ENCODE measurements at regions not wholly inside any gene's neighbourhood (a gene's known extent, or its start where the extent isn't known, plus 50 kb on each side); places are given as distances from the start of the nearest gene placed in this dataset.

DNA sequence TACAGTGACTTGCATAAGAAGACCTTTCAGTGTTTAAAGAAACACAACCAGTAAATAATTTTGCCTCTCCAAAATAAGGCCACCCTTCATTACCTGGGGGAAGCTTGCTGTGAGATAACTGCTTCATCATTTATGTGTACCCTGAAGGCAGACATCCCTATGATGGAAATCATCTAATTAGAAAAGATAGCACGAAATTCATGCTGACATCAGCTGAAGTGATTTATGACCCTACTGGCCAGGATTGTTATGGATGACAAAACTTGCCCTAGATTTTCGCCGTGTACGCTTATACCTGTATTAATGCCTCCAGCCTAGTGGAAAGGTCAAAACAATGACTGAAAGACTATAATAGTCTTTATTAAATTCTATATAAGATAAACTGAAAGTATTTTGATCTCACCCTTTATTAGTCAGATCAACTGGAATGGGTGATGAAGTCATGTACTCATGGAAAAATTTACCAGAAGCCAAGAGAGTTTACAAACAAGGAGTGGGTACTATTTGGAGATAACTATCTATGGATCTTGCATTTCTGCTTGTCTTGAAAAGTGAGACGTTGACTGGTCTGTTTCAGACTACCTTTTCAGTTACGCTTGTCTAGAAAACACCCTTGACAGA lies 114.2 kb downstream of the PPP1R3A start:
- no peaks in the 10 kb centered on the region for H3K4me1 ChIP-seq (ENCODE audit: control insufficient read depth, insufficient read depth, low read length)
- H3K36me3 ChIP-seq (ENCODE audit: control insufficient read depth, insufficient read depth, low read length) = no peaks in the 10 kb centered on the region
- no peaks in the 10 kb centered on the region for H3K9me3 ChIP-seq (ENCODE audit: control insufficient read depth, insufficient read depth, low read depth, low read length)
- no peak overlapping the region for H3K9ac ChIP-seq (ENCODE audit: low read length)
- no peak overlapping the region for H3K27ac ChIP-seq (ENCODE audit: low read depth, low read length)
- H3K27me3 ChIP-seq (ENCODE audit: control insufficient read depth, insufficient read depth, low read length) = no peaks in the 10 kb centered on the region
- no peak overlapping the region for H3K4me3 ChIP-seq (ENCODE audit: low read depth, low read length)

- no peaks in the 10 kb centered on the region for H3K27me3 ChIP-seq (ENCODE audit: control insufficient read depth, insufficient read depth, low read length)
- no peaks in the 10 kb centered on the region for H3K36me3 ChIP-seq (ENCODE audit: control insufficient read depth, insufficient read depth, low read length)
- H3K9me3 ChIP-seq (ENCODE audit: control insufficient read depth, insufficient read depth, low read depth, low read length) = no peaks in the 10 kb centered on the region
- H3K4me1 ChIP-seq (ENCODE audit: control insufficient read depth, insufficient read depth, low read length) = no peaks in the 10 kb centered on the region
- no peak overlapping the region for H3K27ac ChIP-seq (ENCODE audit: low read depth, low read length)
- no peak overlapping the region for H3K9ac ChIP-seq (ENCODE audit: low read length)
- H3K4me3 ChIP-seq (ENCODE audit: low read depth, low read length) = no peak overlapping the region
These were observed 117.1 kb downstream of the PPP1R3A start for GRCh38 chr7:113801751-113802150.

DNA sequence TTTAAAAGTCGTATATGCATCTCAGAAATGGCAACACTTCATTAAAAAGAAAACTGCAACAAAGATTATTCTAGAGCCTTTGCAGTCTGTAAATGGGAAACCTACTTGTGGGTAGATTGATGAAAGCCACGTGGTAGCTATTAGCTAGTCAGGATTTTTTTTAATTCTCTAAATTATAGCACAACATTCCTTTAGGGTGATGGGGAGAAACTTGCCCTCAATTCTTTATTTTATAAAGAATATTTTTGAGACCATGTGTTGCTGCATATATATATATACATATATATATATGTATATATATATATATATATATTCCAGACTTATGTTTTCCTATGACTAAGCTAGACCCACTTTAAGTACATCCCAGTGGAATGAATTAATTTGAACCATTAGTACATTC lies 118.0 kb downstream of the PPP1R3A start:
- Histone ChIP-seq H3K9ac (ENCODE audit: low read length) (no peak overlapping the region), H3K36me3 (ENCODE audit: control insufficient read depth, insufficient read depth, low read length) (no peaks in the 10 kb centered on the region), H3K4me1 (ENCODE audit: control insufficient read depth, insufficient read depth, low read length) (no peaks in the 10 kb centered on the region), H3K27ac (ENCODE audit: low read depth, low read length) (no peak overlapping the region), H3K27me3 (ENCODE audit: control insufficient read depth, insufficient read depth, low read length) (no peaks in the 10 kb centered on the region), H3K4me3 (ENCODE audit: low read depth, low read length) (no peak overlapping the region), H3K9me3 (ENCODE audit: control insufficient read depth, insufficient read depth, low read depth, low read length) (no peaks in the 10 kb centered on the region)

GRCh38 chr7:113799896-113800295 lies 118.9 kb downstream of the PPP1R3A start:
- Histone ChIP-seq H3K4me1 (ENCODE audit: control insufficient read depth, insufficient read depth, low read length) (no peaks in the 10 kb centered on the region), H3K9ac (ENCODE audit: low read length) (no peak overlapping the region), H3K9me3 (ENCODE audit: control insufficient read depth, insufficient read depth, low read depth, low read length) (no peaks in the 10 kb centered on the region), H3K4me3 (ENCODE audit: low read depth, low read length) (no peak overlapping the region), H3K27me3 (ENCODE audit: control insufficient read depth, insufficient read depth, low read length) (no peaks in the 10 kb centered on the region), H3K36me3 (ENCODE audit: control insufficient read depth, insufficient read depth, low read length) (no peaks in the 10 kb centered on the region), H3K27ac (ENCODE audit: low read depth, low read length) (no peak overlapping the region)

GRCh38 chr7:113797420-113798010 lies 121.3 kb downstream of the PPP1R3A start:
- H3K4me3 ChIP-seq (ENCODE audit: low read depth, low read length) = no peak overlapping the region
- H3K4me1 ChIP-seq (ENCODE audit: control insufficient read depth, insufficient read depth, low read length) = no peaks in the 10 kb centered on the region
- no peaks in the 10 kb centered on the region for H3K9me3 ChIP-seq (ENCODE audit: control insufficient read depth, insufficient read depth, low read depth, low read length)
- H3K27ac ChIP-seq (ENCODE audit: low read depth, low read length) = no peak overlapping the region
- no peaks in the 10 kb centered on the region for H3K36me3 ChIP-seq (ENCODE audit: control insufficient read depth, insufficient read depth, low read length)
- no peaks in the 10 kb centered on the region for H3K27me3 ChIP-seq (ENCODE audit: control insufficient read depth, insufficient read depth, low read length)
- H3K9ac ChIP-seq (ENCODE audit: low read length) = no peak overlapping the region

GRCh38 chr7:113796557-113796956 lies 122.3 kb downstream of the PPP1R3A start:
- Histone ChIP-seq H3K9me3 (ENCODE audit: control insufficient read depth, insufficient read depth, low read depth, low read length) (no peaks in the 10 kb centered on the region), H3K27me3 (ENCODE audit: control insufficient read depth, insufficient read depth, low read length) (no peaks in the 10 kb centered on the region), H3K9ac (ENCODE audit: low read length) (no peak overlapping the region), H3K36me3 (ENCODE audit: control insufficient read depth, insufficient read depth, low read length) (no peaks in the 10 kb centered on the region), H3K27ac (ENCODE audit: low read depth, low read length) (no peak overlapping the region), H3K4me3 (ENCODE audit: low read depth, low read length) (no peak overlapping the region), H3K4me1 (ENCODE audit: control insufficient read depth, insufficient read depth, low read length) (no peaks in the 10 kb centered on the region)

- Histone ChIP-seq H3K4me3 (ENCODE audit: low read depth, low read length) (no peak overlapping the region), H3K4me1 (ENCODE audit: control insufficient read depth, insufficient read depth, low read length) (no peaks in the 10 kb centered on the region), H3K27ac (ENCODE audit: low read depth, low read length) (no peak overlapping the region), H3K9me3 (ENCODE audit: control insufficient read depth, insufficient read depth, low read depth, low read length) (no peaks in the 10 kb centered on the region), H3K9ac (ENCODE audit: low read length) (no peak overlapping the region), H3K36me3 (ENCODE audit: control insufficient read depth, insufficient read depth, low read length) (no peaks in the 10 kb centered on the region), H3K27me3 (ENCODE audit: control insufficient read depth, insufficient read depth, low read length) (no peaks in the 10 kb centered on the region)
These were observed 124.2 kb downstream of the PPP1R3A start for GRCh38 chr7:113794573-113794972.

GRCh38 chr7:113793171-113793570 lies 125.6 kb downstream of the PPP1R3A start:
- no peaks in the 10 kb centered on the region for H3K36me3 ChIP-seq (ENCODE audit: control insufficient read depth, insufficient read depth, low read length)
- H3K27me3 ChIP-seq (ENCODE audit: control insufficient read depth, insufficient read depth, low read length) = no peaks in the 10 kb centered on the region
- H3K9me3 ChIP-seq (ENCODE audit: control insufficient read depth, insufficient read depth, low read depth, low read length) = no peaks in the 10 kb centered on the region
- no peak overlapping the region for H3K27ac ChIP-seq (ENCODE audit: low read depth, low read length)
- no peak overlapping the region for H3K9ac ChIP-seq (ENCODE audit: low read length)
- H3K4me3 ChIP-seq (ENCODE audit: low read depth, low read length) = no peak overlapping the region
- no peaks in the 10 kb centered on the region for H3K4me1 ChIP-seq (ENCODE audit: control insufficient read depth, insufficient read depth, low read length)

GRCh38 chr7:113790025-113790424 lies 128.8 kb downstream of the PPP1R3A start:
- H3K27ac ChIP-seq (ENCODE audit: low read depth, low read length) = no peak overlapping the region
- H3K4me1 ChIP-seq (ENCODE audit: control insufficient read depth, insufficient read depth, low read length) = no peaks in the 10 kb centered on the region

DNA sequence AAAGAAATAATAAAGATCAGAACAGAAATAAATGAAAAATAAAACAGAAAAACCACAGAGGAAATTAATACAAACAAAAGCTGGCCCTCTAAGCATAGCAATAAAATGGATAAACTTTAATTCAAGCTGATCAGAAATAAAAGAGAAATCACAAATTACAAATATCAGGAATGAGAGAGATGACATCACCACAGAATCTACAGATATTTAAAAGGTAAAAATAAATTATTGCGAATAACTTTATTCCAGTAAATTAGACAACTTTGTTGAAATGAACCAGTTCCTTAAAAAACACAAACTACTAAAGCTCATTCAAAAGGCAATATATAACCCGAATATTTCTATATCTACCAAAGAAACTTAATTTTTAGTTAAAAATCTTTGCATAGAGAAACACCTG lies 131.7 kb downstream of the PPP1R3A start:
- no peaks in the 10 kb centered on the region for H3K36me3 ChIP-seq (ENCODE audit: control insufficient read depth, insufficient read depth, low read length)
- H3K9me3 ChIP-seq (ENCODE audit: control insufficient read depth, insufficient read depth, low read depth, low read length) = no peaks in the 10 kb centered on the region
- H3K4me1 ChIP-seq (ENCODE audit: control insufficient read depth, insufficient read depth, low read length) = no peaks in the 10 kb centered on the region
- no peak overlapping the region for H3K27ac ChIP-seq (ENCODE audit: low read depth, low read length)
- no peak overlapping the region for H3K4me3 ChIP-seq (ENCODE audit: low read depth, low read length)
- no peaks in the 10 kb centered on the region for H3K27me3 ChIP-seq (ENCODE audit: control insufficient read depth, insufficient read depth, low read length)
- no peak overlapping the region for H3K9ac ChIP-seq (ENCODE audit: low read length)

More at GRCh38 chr7:113790025-113790424, 128.8 kb downstream of the PPP1R3A start:
- no peak overlapping the region for H3K9ac ChIP-seq (ENCODE audit: low read length)
- H3K9me3 ChIP-seq (ENCODE audit: control insufficient read depth, insufficient read depth, low read depth, low read length) = no peaks in the 10 kb centered on the region
- no peaks in the 10 kb centered on the region for H3K36me3 ChIP-seq (ENCODE audit: control insufficient read depth, insufficient read depth, low read length)
- H3K27me3 ChIP-seq (ENCODE audit: control insufficient read depth, insufficient read depth, low read length) = no peaks in the 10 kb centered on the region
- H3K4me3 ChIP-seq (ENCODE audit: low read depth, low read length) = no peak overlapping the region

DNA sequence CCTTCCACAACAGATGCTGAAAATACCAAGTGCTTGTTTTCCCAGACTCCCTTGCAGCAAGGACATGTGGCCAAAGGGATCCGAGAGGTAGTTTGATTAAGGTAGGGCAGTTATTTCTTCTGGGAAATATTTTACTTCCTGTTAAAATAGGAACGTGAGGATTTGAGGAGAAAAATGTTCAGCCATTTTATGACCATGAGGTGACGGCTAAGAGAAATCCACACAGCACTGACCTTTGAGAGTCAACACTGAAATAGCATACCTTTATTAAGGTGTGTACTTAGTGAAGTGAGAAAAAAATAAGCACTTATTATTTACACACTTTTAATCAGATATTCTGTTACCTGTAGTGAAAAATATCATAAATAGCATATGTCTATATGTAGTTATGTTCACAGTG lies 133.9 kb downstream of the PPP1R3A start:
- no peak overlapping the region for H3K9ac ChIP-seq (ENCODE audit: low read length)
- no peaks in the 10 kb centered on the region for H3K4me1 ChIP-seq (ENCODE audit: control insufficient read depth, insufficient read depth, low read length)
- no peaks in the 10 kb centered on the region for H3K27me3 ChIP-seq (ENCODE audit: control insufficient read depth, insufficient read depth, low read length)
- no peak overlapping the region for H3K27ac ChIP-seq (ENCODE audit: low read depth, low read length)
- no peaks in the 10 kb centered on the region for H3K9me3 ChIP-seq (ENCODE audit: control insufficient read depth, insufficient read depth, low read depth, low read length)
- no peaks in the 10 kb centered on the region for H3K36me3 ChIP-seq (ENCODE audit: control insufficient read depth, insufficient read depth, low read length)
- no peak overlapping the region for H3K4me3 ChIP-seq (ENCODE audit: low read depth, low read length)

Data from HUES6 (cell line).